LNCAP (cell line): ENCODE measurements at regions not wholly inside any gene's neighbourhood (a gene's known extent, or its start where the extent isn't known, plus 50 kb on each side); places are given as distances from the start of the nearest gene placed in this dataset.

Experiments
- CTCF ChIP-seq: fragments of 450-650 bp; IDR thresholded peaks from 2 replicates; pipeline ENCODE4 v1.5.1; 2017; ENCODE audit warnings: mild to moderate bottlenecking

- no peak for TF ChIP-seq CTCF
These were observed 158.8 kb downstream of the RBM46 start for GRCh38 chr4:154939851-154940250.

- TF ChIP-seq CTCF, result no peak
These were observed 161.1 kb downstream of the RBM46 start for GRCh38 chr4:154942176-154942575.

GRCh38 chr4:154944996-154945395, 163.9 kb downstream of the RBM46 start:
- no peak for TF ChIP-seq CTCF

- TF ChIP-seq CTCF, result no peak
These were observed 165.0 kb downstream of the RBM46 start for GRCh38 chr4:154946113-154946512.

GRCh38 chr4:154953691-154954090, 172.6 kb downstream of the RBM46 start:
- no peak for TF ChIP-seq CTCF

GRCh38 chr4:154954117-154954516, 173.0 kb downstream of the RBM46 start:
- no peak for TF ChIP-seq CTCF

GRCh38 chr4:154958121-154958520, 177.0 kb downstream of the RBM46 start:
- no peak for TF ChIP-seq CTCF

GRCh38 chr4:154958621-154959358, 177.7 kb downstream of the RBM46 start:
- no peak for TF ChIP-seq CTCF
